ENCODE measurements at regions not wholly inside any gene's neighbourhood (a gene's known extent, or its start where the extent isn't known, plus 50 kb on each side); places are given as distances from the start of the nearest gene placed in this dataset.
"Not testable (repeated sequence)": the region's sequence is repeated elsewhere in the genome, so short reads cannot be mapped to it uniquely, and the experiment has no call there.

- FAIRE-seq (no peak), DNase-seq (ENCODE audit: low spot score) (no peak)
These were observed 288.7 kb downstream of the MBD2 start for GRCh38 chr18:53935803-53936202.

GRCh38 chr18:53935399-53935798 lies 289.1 kb downstream of the MBD2 start:
- FAIRE-seq (no peak), DNase-seq (ENCODE audit: low spot score) (no peak)

- FAIRE-seq (peak; percentile 79), DNase-seq (ENCODE audit: low spot score) (no peak)
These were observed 304.0 kb downstream of the MBD2 start for GRCh38 chr18:53920312-53921075.

- FAIRE-seq (no peak), DNase-seq (ENCODE audit: low spot score) (no peak)
These were observed 306.4 kb downstream of the MBD2 start for GRCh38 chr18:53918091-53918490.

GRCh38 chr18:53911200-53911599 lies 313.3 kb downstream of the MBD2 start:
- FAIRE-seq: no peak
- no peak for DNase-seq (ENCODE audit: low spot score)

GRCh38 chr18:53909668-53910067 lies 314.8 kb downstream of the MBD2 start:
- no peak for FAIRE-seq
- peak; percentile 19 for DNase-seq (ENCODE audit: low spot score)

GRCh38 chr18:53907921-53908320 lies 316.5 kb downstream of the MBD2 start:
- DNase-seq (ENCODE audit: low spot score) (no peak), FAIRE-seq (no peak)

- no peak for FAIRE-seq
- no peak for DNase-seq (ENCODE audit: low spot score)
These were observed 317.8 kb downstream of the MBD2 start for GRCh38 chr18:53906681-53907080.

GRCh38 chr18:53894675-53895442 lies 329.6 kb downstream of the MBD2 start:
- FAIRE-seq: no peak
- no peak for DNase-seq (ENCODE audit: low spot score)

GRCh38 chr18:53887447-53887846 lies 337.0 kb downstream of the MBD2 start:
- FAIRE-seq: no peak
- DNase-seq (ENCODE audit: low spot score): no peak

GRCh38 chr18:53886058-53886457 lies 338.4 kb downstream of the MBD2 start:
- FAIRE-seq: no peak
- no peak for DNase-seq (ENCODE audit: low spot score)

GRCh38 chr18:53883771-53884170 lies 340.7 kb downstream of the MBD2 start:
- FAIRE-seq (no peak), DNase-seq (ENCODE audit: low spot score) (no peak)

- DNase-seq (ENCODE audit: low spot score): no peak
- no peak for FAIRE-seq
These were observed 350.4 kb downstream of the MBD2 start for GRCh38 chr18:53874103-53874502.

- DNase-seq (ENCODE audit: low spot score): no peak
- FAIRE-seq: no peak
These were observed 359.7 kb downstream of the MBD2 start for GRCh38 chr18:53864770-53865169.

- DNase-seq (ENCODE audit: low spot score) (no peak), FAIRE-seq (no peak)
These were observed 361.5 kb downstream of the MBD2 start for GRCh38 chr18:53862921-53863320.

- FAIRE-seq (peak; percentile 77), DNase-seq (ENCODE audit: low spot score) (no peak)
These were observed 363.3 kb downstream of the MBD2 start for GRCh38 chr18:53861185-53861584.

- DNase-seq (ENCODE audit: low spot score) (no peak), FAIRE-seq (no peak)
These were observed 364.7 kb downstream of the MBD2 start for GRCh38 chr18:53859764-53860163.

GRCh38 chr18:53850902-53851301 lies 373.6 kb downstream of the MBD2 start:
- no peak for FAIRE-seq
- DNase-seq (ENCODE audit: low spot score): no peak

GRCh38 chr18:53843763-53844162 lies 380.7 kb downstream of the MBD2 start:
- DNase-seq (ENCODE audit: low spot score): no peak
- FAIRE-seq: no peak

- no peak for FAIRE-seq
These were observed 381.2 kb downstream of the MBD2 start for GRCh38 chr18:53843113-53843760.

GRCh38 chr18:53838746-53839145 lies 385.7 kb downstream of the MBD2 start:
- FAIRE-seq: no peak
- no peak for DNase-seq (ENCODE audit: low spot score)

More at GRCh38 chr18:53843113-53843760, 381.2 kb downstream of the MBD2 start:
- no peak for DNase-seq (ENCODE audit: low spot score)

GRCh38 chr18:53821141-53821540 lies 403.3 kb downstream of the MBD2 start:
- not testable (repeated sequence) for DNase-seq (ENCODE audit: low spot score); FAIRE-seq

Measured in urothelium cell line (cell line).